Colonic mucosa (tissue), 4 donors: ENCODE measurements at regions not wholly inside any gene's neighbourhood (a gene's known extent, or its start where the extent isn't known, plus 50 kb on each side); places are given as distances from the start of the nearest gene placed in this dataset.

Experiments used
- DNase-seq: peaks from one replicate; pipeline ENCODE4 v3.0.0-alpha.2; 2020
- H3K27ac ChIP-seq: fragments of 200-600 bp; one replicate; pipeline ENCODE4 v1.8.0; 2021
- H3K27me3 ChIP-seq: fragments of 200-600 bp; one replicate; pipeline ENCODE4 v1.8.0; 2021
- H3K36me3 ChIP-seq: fragments of 200-600 bp; one replicate; pipeline ENCODE4 v1.8.0; 2021
- H3K4me1 ChIP-seq: fragments of 200-600 bp; one replicate; pipeline ENCODE4 v1.8.0; 2021; ENCODE audit warnings: mild to moderate bottlenecking
- H3K4me3 ChIP-seq: fragments of 200-600 bp; one replicate; pipeline ENCODE4 v1.8.0; 2021
- H3K9ac ChIP-seq, 2 donors: one replicate each; pipeline ENCODE4 v1.7.0; 2013; ENCODE audit warnings: control low read depth in 2 of 2, low read depth in 2 of 2, low read length in 2 of 2
- H3K9me3 ChIP-seq: fragments of 200-600 bp; one replicate; pipeline ENCODE4 v1.8.0; 2021
- intact Hi-C: fragments of 100-400 bp; cut with DNase I; formaldehyde crosslinking; loops from one replicate; pipeline ENCODE4 v1.14.1; 2022
- TF ChIP-seq, protein P1 (sequence below): fragments of 200-600 bp; IDR thresholded peaks from one replicate; pipeline ENCODE4 v1.8.0; 2022; ENCODE audit warnings: antibody characterized with exemption, mild to moderate bottlenecking
- donor health status: healthy.
- donor health status: DM: no; HTN: no; CAD: no.
- donor health status: DM: no; HTN: no; CAD: no.

DNA sequence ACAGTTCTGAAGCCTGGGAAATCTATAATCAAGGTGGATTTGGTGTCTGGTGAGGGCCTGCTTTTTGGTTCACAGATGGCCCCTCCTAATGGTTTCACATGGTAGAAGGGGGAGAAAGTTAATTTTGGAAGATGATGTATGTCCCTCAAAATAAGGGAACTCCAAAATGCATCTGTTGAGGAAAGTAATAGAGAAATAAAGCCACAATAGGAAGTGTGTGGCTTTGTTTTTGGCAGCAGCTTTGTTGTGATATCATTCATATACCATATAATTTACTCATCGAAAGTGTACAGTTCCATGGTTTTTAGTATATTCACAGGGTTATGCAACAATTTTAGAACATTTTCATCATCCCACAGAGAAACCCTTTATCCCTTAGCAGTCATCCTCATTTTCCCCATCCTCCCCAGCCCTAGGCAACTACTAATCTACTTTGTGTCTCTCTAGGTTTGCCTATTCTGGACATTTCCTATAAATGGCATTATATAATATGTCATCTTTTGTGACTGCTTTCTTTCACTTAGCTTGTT is 274.0 kb upstream of the FAM98A start:
- TF ChIP-seq, protein P1, sequence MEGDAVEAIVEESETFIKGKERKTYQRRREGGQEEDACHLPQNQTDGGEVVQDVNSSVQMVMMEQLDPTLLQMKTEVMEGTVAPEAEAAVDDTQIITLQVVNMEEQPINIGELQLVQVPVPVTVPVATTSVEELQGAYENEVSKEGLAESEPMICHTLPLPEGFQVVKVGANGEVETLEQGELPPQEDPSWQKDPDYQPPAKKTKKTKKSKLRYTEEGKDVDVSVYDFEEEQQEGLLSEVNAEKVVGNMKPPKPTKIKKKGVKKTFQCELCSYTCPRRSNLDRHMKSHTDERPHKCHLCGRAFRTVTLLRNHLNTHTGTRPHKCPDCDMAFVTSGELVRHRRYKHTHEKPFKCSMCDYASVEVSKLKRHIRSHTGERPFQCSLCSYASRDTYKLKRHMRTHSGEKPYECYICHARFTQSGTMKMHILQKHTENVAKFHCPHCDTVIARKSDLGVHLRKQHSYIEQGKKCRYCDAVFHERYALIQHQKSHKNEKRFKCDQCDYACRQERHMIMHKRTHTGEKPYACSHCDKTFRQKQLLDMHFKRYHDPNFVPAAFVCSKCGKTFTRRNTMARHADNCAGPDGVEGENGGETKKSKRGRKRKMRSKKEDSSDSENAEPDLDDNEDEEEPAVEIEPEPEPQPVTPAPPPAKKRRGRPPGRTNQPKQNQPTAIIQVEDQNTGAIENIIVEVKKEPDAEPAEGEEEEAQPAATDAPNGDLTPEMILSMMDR: no peak
- no peak overlapping the region for H3K4me3 ChIP-seq
- intact Hi-C loops: no loop called here
- no peak overlapping the region for H3K9ac ChIP-seq
- no peak for DNase-seq
- H3K36me3 ChIP-seq: no peaks in the 10 kb centered on the region
- no peaks in the 10 kb centered on the region for H3K9me3 ChIP-seq
- no peaks in the 10 kb centered on the region for H3K4me1 ChIP-seq
- H3K27me3 ChIP-seq: no peaks in the 10 kb centered on the region
- no peak overlapping the region for H3K27ac ChIP-seq

DNA sequence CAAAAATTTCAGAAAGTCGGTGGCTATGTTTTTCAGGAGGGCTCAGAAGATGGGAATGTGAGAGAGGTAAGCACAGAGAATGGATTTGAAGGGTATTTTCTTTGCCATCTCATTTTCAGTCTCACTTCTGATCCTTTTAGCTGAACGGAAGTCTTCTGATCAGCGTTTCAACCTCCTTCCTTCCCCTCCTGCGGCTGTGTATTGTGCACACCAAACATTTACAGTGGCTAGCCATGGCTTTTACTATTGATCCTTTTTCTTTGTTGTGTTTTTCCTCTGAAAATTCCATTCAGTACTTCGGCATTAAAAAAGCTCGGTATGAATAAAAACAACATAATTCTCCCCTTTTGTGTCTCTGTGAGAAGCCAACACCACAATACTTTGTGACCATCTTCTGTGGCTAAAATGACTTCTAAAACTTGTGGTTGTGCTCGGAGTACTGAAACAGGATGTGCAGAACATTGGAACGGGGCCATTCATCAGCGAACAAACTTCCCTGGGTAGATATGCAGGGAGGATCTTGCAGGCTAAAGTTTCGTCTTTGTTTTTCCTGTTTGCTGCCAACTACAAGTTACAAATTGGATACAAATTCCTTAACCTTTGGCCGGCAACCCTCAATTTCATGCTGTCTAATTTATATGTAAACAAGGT is 260.8 kb upstream of the FAM98A start:
- Histone ChIP-seq H3K4me1 (no peaks in the 10 kb centered on the region), H3K36me3 (no peaks in the 10 kb centered on the region), H3K27me3 (no peaks in the 10 kb centered on the region), H3K9me3 (no peaks in the 10 kb centered on the region), H3K9ac (no peak overlapping the region), H3K4me3 (no peak overlapping the region), H3K27ac (no peak overlapping the region)
- TF ChIP-seq, protein P1: no peak
- intact Hi-C loops: no loop called here
- DNase-seq: no peak

GRCh38 chr2:33859176-33859575 is 260.1 kb upstream of the FAM98A start:
- intact Hi-C loops: no loop called here
- Histone ChIP-seq H3K9ac (no peak overlapping the region), H3K27ac (no peak overlapping the region), H3K4me3 (no peak overlapping the region), H3K9me3 (no peaks in the 10 kb centered on the region), H3K4me1 (no peaks in the 10 kb centered on the region), H3K36me3 (no peaks in the 10 kb centered on the region), H3K27me3 (no peaks in the 10 kb centered on the region)
- DNase-seq: no peak
- TF ChIP-seq, protein P1: no peak

DNA sequence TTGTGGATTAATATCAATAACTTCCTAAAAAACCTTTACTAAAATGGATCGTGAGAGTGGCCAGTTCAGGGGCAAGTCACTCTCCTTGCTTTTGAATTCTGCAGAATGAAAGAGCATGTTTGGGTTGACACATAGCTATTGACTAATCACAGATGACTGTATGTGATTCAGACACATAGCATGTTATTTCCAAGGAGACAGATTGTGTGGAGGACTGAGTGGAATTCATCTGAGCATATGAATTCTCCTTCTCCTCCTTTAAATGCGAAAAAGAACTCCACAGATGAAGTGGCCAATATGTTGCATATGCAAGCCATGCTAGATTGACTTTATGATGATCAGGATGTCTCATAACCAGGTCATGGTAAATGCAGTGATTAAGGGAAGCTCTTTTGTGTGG is 249.4 kb upstream of the FAM98A start:
- Histone ChIP-seq H3K27me3 (no peaks in the 10 kb centered on the region), H3K4me3 (no peak overlapping the region), H3K27ac (no peak overlapping the region), H3K9me3 (no peaks in the 10 kb centered on the region), H3K9ac (no peak overlapping the region), H3K4me1 (no peaks in the 10 kb centered on the region), H3K36me3 (no peaks in the 10 kb centered on the region)
- TF ChIP-seq, protein P1: no peak
- no peak for DNase-seq
- intact Hi-C loops: no loop called here

DNA sequence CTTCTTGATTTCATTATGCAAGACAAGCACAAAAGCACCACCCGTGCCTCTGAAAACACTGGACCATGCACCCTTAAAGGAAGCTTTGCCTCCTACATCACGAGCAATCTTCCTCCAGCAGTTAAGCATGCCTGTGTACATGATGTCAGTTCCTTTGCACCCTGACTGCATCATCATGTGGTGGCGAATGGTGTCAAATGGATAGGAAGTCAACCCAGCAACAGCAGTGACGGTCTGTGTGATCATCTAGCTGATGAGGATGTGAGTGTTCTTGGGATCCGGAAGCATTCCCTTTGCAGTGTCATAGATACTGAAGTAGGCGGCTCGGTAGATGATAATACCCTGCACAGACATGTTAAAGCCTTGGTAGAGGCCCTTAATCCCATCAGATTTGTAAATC is 240.7 kb upstream of the FAM98A start:
- TF ChIP-seq, protein P1: no peak
- H3K36me3 ChIP-seq: no peaks in the 10 kb centered on the region
- DNase-seq: no peak
- H3K27ac ChIP-seq: no peak overlapping the region
- no peaks in the 10 kb centered on the region for H3K9me3 ChIP-seq
- H3K9ac ChIP-seq: no peak overlapping the region
- no peaks in the 10 kb centered on the region for H3K4me1 ChIP-seq
- H3K4me3 ChIP-seq: no peak overlapping the region
- no peaks in the 10 kb centered on the region for H3K27me3 ChIP-seq
- intact Hi-C loops: no loop called here
